HG02885 (cell line): ENCODE measurements at regions not wholly inside any gene's neighbourhood (a gene's known extent, or its start where the extent isn't known, plus 50 kb on each side); places are given as distances from the start of the nearest gene placed in this dataset.

Experiments
- ATAC-seq: cut with Tn5 transposase; IDR thresholded peaks from one replicate; pipeline ENCODE4 v1.9.1; 2021; ENCODE audit warnings: mild to moderate bottlenecking; ENCODE audit not compliant: unreplicated experiment, poor library complexity

DNA sequence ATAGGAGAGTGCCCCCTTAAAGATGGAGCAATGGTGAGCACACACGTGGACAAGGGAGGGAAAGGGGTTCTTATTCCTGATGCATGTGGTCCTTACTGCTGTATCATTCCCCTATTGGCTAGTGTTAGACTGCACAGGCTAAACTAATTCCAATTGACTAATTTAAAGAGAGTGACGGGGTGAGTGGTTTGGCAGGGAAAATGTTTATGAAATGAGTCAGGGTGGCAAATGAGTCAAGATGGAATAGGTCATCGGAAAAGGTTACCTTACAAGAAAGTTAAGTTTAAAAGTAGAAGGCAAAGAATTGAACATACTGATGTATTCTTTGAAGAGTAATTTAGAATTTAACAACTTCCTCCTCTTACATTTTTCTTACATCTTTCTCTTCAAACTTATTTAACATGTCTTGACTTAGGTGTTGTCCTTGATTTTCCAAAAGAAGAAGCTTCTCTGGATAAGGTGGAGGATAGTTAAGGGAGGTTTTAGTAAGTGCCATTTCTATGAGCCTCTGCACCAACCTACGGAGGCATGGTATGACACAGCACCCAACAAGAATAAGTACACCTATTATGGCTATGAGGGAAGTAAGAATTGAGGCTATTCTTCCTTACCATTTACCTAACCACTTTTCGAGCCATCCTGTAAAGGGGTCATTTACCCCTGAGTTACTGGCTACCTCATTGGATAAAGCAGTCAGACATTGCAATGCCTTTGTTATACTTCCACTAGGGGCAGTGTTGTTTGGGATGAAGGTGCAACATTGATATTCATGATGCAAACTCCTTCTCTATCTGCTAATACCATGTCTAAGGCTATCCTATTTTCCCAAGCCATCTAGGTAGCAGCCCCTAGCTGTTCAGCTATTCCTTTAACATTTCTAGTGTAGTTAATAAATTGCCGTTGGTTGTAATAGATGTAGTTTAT lies 1345.8 kb upstream of the LRRTM1 start:
- no peak for ATAC-seq

DNA sequence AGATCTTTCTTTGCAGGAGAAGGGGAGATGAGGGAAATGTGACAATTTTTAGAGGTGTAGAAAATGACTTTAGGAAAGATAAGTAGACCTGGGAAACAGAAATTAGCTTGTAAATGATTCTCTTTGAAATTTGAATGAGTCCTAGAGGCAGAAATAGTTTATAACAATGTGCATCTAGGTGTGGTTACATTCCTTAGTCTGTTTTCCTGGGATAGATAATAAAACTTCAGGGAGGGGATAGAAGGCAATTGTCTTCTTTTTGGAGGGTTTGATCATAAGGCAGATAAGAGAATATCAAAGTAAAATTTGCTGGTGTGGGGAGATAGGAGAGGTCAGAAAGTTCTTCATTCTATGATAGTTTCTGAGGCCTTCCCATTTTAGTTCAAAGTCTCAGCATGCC lies 1344.3 kb upstream of the LRRTM1 start:
- no peak for ATAC-seq

DNA sequence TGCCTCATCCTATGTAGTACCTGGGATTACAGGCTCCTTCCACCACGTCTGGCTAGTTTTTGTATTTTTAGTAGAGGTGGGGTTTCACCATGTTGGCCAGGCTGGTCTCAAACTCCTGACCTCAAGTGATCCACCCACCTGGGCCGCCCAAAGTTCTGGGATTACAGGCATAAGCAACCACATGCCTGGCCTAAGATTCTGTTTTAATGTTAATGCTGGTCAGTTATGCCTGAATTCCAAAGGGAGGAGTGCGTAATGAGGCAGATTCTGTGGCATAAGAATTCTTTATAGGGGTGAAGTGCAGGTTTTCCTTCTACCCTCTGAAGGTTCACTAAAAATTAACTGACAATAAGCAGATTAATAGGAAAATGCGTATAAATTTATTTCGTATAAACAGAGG lies 1343.8 kb upstream of the LRRTM1 start:
- no peak for ATAC-seq

DNA sequence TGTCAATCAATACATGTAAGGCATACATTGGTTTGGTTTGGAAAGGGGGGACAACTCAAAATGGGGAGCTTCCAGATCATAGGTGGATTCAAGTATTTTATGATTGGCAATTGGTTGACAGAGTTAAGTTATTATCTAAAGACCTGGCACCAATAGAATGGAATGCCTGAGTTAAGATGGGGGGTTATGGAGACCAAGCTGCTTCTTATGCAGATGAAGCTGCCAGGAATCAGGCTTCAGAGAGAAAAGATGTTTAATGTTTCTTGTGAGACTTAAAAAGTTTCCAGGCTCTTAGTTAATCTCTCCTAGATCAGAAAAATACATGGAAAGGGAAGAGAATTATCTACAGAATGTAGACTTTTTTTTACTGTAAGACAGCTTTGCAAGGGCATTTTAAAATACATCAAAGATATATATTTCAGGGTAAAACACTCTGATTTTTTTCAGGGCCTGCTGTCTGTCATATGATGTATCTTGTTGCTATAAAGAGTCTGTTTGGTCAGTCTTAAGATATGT lies 1343.2 kb upstream of the LRRTM1 start:
- no peak for ATAC-seq

DNA sequence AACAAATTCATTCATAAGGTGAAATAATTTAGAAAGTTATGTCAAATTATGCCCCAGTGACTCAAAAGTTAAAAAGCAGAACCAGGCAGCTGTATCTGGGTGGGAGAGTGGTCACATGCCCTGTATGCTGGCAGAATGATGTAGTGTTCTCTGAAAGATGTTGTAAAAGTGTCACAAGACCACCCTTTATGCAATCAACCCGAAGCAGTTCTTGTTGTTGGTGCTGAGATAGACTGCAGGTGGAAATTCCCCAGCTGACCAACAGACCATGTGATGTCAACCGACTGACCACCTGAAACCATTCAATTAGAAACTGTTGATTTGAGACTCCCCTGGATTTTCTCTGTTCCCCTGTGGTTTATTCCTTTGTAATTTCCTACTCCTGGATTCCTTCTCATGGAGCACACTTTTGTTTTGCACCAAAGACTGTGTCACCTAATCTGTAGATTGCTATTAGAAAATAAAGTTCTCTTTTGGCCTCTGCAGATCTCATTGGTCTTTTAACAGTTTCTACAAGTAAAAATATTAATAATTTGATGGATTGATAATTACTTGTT lies 1341.3 kb upstream of the LRRTM1 start:
- no peak for ATAC-seq

DNA sequence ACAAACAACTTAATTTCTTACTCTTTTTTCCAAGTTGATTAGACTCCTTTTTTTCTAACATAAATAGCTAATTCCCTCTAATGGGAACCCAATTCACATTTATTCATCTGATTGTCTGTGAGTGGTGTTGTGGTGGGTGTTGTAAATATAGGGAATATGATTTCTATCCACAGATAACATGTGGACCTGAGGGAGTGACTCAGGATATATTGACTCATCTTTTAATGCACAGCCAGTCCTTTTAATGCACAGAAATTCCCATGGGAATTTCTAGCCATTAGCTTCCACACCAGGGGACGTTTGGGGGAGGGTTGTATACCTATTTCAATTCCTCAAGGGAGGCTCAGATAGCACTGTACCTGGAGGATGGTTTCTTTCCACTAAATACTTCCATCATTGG lies 1339.6 kb upstream of the LRRTM1 start:
- ATAC-seq, result no peak

DNA sequence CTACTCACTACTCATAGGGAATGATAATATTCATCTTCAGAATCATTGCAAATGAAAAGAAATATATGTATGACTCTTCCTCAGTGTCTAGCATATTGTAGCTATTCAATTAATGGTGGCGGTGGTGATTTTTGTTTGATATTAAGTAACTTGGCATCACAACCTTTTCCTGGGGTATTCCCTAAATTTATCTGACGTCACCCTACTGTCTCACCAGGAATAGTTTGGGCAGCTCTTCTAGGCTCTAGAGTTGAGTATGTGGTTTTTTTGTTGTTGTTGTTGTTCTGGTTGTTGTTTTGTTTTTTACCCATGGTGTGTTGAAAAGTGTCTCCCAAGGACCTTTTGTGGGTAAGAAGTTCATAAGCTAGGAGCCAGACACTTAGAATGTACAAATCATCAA lies 1320.3 kb upstream of the LRRTM1 start:
- no peak for ATAC-seq

DNA sequence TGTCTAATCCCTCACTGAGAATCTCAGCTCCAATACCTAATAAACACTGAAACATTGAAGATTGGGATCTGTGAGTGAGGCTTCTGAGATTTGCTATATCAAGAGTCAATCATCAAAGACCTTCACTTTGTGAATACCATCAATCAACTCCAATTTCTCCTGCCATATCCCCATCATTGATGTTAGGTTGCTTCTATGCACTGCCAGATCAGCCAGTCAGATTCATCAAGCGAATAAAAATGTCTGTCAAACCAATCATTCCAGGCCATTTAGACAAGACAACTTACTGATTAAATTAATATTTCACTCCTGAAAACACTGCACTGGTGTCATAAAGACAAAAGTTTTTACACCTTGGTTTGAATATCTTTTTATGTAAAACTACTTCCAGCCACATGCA lies 1295.5 kb upstream of the LRRTM1 start:
- ATAC-seq, result no peak

DNA sequence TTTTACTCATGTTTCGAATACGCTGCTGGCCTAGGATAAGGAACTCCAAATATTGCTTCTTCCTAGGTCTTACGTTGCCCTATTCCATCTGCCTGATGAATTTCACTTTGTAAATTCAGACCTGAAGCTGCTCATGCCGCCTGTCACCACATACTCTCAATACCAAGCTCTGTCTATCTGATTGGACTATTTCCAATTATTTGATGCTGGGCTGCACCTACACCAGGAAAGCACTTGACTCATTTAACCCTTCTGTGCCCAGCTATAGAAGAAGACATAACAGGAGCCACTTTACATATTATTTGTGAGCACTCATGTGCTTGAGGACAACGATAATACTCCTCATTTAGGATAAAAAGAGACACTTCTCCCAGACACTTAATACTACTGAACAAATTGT lies 1293.9 kb upstream of the LRRTM1 start:
- no peak for ATAC-seq

DNA sequence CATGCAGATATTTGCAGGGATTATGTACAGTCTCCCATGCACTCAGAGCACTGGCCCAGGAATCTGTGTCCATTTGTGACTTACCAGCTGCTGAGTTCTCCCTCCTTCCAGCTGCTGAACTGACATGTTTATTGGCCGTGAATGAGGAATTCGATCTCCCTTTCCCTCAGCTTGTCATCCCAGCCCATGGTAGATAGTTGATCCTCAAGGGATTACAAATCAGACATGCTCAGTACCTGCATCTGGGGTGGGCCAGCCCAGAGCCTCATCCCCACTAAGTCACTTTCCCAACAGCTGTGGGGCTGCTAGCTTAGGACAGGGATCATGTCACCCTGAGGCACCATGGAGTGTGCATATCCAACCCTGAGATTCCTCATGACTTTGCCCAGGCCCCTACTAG lies 1284.9 kb upstream of the LRRTM1 start:
- ATAC-seq, result no peak

DNA sequence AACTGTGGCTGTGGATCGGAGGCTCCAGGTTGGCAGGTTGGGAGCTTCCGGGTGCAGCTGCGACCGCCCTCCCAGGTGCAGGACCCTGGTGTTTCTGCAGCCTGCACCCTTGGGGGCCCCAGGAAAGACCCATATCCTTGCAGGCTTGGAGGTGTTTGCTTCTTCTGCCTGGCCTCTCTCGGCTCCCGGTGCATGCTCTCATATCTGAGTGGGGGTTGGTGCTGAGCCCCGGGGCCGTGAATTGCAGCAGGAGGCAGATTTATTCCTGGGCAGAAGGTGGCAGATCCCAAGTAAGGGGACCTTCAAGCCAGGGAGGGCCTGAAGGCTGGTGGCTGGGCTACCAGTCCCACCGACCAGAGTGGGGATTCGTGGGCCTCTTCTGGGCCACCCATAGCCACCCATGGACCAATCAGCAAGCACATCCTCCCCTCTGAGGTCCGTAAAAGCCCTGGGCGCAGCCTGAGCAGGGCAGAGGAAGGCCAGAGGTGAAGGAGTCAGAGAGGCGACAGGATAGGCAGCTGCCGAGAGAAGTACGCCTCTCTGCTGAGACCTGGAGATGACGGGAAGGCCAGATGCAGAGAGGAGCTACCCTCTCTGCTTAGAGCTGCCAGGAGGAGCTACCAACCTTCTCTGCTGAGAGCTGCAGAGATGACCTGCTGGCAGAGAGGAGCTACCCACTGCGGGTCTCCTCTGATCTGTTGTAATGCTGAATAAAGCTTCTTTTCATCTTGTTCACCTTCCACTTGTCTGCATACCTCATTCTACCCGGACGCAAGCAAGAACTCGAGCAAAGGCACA lies 1279.0 kb upstream of the LRRTM1 start:
- ATAC-seq, result no peak

DNA sequence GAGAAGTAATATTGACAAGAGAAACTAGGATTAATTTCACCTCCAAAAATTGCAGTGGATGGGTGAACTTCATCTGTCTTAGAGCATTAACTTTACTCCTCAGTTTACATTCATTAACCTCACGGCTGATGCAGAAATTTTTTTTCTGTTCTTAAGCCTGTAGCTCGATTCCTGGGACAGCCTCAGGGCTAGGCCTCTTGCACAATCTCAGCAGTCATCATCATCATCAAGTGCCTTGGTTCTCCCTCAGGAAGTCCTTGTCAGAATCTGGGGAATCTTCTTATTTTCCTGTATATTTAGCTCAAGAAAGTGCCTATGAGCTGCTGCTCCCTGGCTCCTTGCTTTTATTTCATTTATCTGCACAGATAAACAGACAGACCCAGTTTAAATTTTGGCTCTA lies 1272.2 kb upstream of the LRRTM1 start:
- ATAC-seq, result no peak

DNA sequence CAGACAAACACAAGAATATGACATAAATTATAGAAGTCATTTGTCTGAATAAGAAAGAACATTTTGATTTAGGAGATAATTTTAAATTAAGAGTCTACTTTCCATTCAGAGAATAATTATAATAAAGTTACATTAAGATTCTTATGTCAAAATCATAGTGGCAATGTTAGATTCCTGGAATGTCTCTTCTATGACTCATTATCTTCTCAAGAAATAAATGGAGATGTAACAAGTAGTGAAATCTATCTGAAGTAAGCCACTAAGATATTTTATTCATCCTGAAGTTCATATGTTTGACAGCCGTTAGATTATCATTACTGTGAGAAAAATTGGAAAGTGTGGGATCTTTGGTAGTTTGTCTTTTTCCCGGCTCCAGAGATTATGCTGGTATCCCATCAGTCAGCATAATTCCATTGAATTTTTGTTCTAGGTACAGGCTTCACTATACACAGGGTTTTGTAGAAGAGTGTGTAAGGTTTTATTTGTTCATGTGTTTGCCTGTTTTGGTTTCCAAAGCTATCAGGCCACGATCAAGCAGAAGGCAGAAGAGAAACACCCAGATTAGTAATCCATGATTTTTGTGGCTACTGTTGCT lies 1246.6 kb upstream of the LRRTM1 start:
- no peak for ATAC-seq

DNA sequence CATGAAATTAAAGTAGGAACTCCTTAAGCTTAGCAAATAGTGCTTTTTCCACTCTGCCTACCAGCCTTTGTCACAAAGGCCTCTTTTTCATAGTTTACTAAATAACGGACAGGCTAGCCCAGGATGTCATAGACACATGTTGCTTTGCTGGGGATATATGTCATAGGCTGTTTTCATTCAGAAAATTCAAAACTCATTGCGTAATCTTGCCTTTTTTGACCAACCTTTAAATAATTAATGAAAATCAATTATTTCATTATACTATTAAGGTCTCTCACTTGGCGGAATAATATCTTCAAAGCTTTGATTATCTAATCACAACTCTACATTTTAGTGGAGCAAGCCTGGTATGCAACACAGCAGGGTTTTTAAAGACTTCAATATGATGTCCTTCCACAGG lies 1245.7 kb upstream of the LRRTM1 start:
- no peak for ATAC-seq

DNA sequence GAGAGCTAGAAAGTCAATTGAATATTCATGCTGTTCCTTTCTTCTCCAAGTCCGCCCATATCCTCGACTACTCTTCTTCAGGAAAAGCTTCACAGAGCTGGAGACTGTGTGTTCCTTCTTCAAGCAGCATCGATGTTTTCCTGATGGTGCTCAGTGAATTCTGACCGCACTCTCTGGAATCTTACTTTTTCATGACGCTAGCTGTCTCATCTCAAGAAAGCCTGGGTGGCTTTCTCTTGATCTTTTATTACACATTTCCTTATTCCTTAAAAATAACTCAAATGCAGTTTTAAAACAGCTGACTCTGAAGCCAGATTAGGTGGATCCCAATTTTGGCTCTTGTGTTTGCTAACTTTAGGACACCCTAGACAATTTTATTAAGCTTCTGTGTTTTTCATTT lies 1245.1 kb upstream of the LRRTM1 start:
- no peak for ATAC-seq

DNA sequence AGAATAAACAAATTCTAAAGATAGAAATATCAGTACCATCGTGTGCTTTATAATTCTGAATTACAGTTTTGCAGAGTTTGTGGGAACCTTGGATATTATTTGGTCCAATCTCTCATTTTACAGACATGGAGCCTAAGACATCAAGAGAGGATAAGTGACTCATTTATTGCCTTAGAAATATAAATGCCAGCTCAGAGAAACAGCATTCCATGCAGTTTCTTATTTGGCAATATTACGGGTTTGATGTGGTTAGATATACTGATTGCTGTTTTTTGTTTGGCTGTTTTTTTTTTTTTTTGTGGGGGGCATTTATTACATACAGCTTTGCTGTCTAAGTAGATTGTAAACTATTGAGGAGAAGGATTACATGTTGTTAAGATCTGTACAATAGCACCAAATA lies 1241.1 kb upstream of the LRRTM1 start:
- ATAC-seq, result no peak

DNA sequence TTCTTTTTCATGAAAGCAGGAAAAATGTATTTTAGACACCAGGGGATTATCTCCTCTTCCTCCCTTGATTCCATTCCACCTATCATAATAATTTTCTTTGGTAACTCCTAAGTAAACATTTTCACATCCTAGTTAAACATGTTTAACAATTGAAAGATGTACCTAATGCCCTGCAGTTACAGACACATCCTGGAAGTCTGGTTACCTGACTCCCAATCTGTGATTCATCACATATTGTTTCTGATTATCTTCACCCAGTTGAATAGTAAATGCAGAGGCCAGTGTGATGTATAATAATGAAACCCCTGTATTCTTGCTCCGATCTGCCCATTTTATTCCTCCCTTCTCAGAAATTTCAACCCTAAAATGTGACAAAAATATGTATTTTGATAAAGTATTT lies 1237.6 kb upstream of the LRRTM1 start:
- ATAC-seq, result no peak

DNA sequence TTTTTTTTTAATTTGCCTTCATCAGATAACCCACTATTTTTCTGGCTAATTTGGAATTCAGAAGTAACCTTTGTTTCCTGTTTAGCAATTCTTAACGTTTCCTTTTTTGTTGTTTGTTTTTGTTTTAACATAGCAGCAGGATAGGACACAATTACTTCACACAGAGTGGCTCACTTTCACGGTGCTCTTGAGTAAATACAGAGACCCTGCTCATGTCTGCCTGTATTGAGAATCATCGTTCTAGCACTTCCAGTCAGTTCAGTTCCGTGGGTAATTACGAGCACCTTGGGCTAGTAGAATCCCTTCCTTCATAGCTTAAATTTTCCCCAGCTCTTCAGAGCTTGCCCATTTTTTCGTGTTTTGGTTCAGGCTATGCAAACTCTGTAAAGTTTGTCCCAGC lies 1225.4 kb upstream of the LRRTM1 start:
- ATAC-seq, result no peak

DNA sequence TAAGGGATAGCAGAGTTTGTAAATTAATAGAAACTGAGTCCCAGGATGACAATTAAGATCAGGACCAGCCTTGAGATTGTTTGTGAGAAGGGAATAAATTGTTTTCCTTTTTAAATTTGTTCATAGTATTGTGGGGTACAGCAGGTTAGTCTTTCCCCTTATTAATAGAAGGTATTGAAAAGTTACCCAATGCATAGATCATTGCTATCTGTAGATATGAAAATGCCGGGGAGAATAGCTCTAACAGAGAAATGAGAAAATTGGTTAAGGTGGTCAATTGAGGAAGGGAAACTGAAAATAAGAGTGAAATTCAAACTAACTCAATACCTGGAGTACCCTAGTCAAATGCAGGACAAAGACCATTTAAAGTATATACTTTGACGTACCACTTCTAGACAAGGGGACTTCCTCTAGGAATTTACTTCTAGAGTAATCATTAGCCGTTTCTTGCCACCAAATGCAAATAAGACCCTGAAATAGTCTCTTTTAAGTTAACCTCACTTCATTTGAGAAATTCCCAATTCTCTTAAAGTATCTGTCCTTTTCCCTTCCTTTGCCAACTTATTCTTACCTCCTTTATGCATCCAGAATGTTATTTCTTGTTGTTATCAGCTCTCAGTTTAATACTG lies 1224.4 kb upstream of the LRRTM1 start:
- ATAC-seq, result peak; percentile 39

DNA sequence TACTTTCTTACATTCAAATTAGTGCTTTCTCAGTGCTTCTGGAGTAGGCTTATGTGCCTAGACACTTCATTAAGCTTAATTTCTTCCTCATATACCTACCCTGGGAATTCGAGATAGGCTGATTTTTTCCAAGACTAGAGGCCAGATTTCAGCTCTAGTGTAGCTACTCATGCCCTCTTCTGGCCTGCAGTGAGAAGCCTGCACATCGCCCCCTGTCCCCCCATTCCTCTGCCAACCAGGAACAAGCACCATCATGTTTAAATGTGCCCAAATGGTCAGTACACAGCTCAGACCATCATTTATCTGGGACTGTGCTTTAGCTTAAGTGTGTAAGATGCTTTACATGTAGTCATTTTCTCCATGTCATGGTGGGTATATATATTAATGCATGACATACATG lies 1218.8 kb upstream of the LRRTM1 start:
- ATAC-seq, result no peak
